ENCODE measurements at regions not wholly inside any gene's neighbourhood (a gene's known extent, or its start where the extent isn't known, plus 50 kb on each side); places are given as distances from the start of the nearest gene placed in this dataset.
A peak's percentile ranks its signal among the peaks of the same experiment; 100 is the strongest.

DNA sequence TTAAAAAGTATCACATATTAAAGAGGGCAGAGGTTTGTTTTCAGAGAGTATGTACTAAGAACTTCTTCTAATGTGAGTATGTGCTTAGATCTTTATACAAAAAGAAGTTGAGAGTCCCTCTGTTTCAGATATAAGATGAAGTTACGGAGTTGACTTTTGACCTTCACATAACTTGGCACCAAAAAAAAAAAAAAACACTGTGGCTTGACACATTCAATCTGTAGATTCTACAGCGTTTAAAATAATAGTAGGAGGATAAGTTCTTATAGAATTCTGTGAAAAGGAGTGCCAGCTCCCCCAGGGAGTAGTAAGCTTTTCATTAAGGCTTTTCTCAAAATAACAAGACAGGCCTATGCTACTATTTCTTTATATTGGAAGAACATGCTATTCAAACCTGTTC lies 105.4 kb upstream of the LRP1B start:
- ATAC-seq (ENCODE audit: insufficient read depth, low FRiP score) (no peak), DNase-seq (peak in 2 of 3 donors; percentile 57 to 77)
- no peaks in the 10 kb centered on the region for H3K9me3 ChIP-seq (ENCODE audit: control insufficient read depth in 4 of 4, insufficient read depth in 3 of 4, low read length in 3 of 4)
- TF ChIP-seq, protein P1, sequence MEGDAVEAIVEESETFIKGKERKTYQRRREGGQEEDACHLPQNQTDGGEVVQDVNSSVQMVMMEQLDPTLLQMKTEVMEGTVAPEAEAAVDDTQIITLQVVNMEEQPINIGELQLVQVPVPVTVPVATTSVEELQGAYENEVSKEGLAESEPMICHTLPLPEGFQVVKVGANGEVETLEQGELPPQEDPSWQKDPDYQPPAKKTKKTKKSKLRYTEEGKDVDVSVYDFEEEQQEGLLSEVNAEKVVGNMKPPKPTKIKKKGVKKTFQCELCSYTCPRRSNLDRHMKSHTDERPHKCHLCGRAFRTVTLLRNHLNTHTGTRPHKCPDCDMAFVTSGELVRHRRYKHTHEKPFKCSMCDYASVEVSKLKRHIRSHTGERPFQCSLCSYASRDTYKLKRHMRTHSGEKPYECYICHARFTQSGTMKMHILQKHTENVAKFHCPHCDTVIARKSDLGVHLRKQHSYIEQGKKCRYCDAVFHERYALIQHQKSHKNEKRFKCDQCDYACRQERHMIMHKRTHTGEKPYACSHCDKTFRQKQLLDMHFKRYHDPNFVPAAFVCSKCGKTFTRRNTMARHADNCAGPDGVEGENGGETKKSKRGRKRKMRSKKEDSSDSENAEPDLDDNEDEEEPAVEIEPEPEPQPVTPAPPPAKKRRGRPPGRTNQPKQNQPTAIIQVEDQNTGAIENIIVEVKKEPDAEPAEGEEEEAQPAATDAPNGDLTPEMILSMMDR (IDR thresholded peaks at IDR 0.05; ENCODE audit: control extremely low read depth, extremely low read depth): no peak
- H3K4me3 ChIP-seq: no peak overlapping the region
- H3K27ac ChIP-seq (ENCODE audit: low read depth in 1 of 2, low read length in 1 of 2): no peak overlapping the region
- H3K9ac ChIP-seq (ENCODE audit: insufficient read depth in 1 of 2, low read length in 2 of 2): no peak overlapping the region
- 56 to 78% methylated on average over 2 of the region's 2 CpGs for WGBS, 2 donors
- no peaks in the 10 kb centered on the region for H3K27me3 ChIP-seq (ENCODE audit: control insufficient read depth in 3 of 3, insufficient read depth in 3 of 3, low read length in 2 of 3)
- no peaks in the 10 kb centered on the region for H3K36me3 ChIP-seq (ENCODE audit: control insufficient read depth in 4 of 4, insufficient read depth in 4 of 4, low read length in 4 of 4)
- peaks cover 0 to 15% (median 0%) of the 10 kb centered on the region in 5 donors for H3K4me1 ChIP-seq (ENCODE audit: control insufficient read depth in 5 of 5, insufficient read depth in 5 of 5, low read length in 5 of 5)

DNA sequence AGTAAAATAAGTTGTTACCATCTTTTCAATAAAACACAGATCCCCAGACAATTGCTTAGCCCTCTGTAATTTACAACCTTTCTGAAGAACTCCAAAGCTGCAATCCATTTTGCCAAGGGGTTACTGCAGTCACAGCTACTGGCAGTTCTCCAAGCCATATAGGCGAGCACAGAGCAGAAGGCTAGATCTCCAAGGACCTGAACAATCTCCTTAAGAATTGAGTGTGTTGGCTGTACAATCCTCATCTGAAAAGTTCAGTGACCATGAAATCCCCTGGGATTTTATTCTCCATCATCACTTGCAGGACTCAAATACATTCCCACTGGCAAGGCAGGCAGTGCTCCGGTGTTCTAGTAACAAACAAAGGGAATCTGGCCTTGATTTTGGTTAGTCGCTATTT lies 103.9 kb upstream of the LRP1B start:
- no peaks in the 10 kb centered on the region for H3K36me3 ChIP-seq (ENCODE audit: control insufficient read depth in 4 of 4, insufficient read depth in 4 of 4, low read length in 4 of 4)
- TF ChIP-seq, protein P1 (IDR thresholded peaks at IDR 0.05; ENCODE audit: control extremely low read depth, extremely low read depth): no peak
- no peaks in the 10 kb centered on the region for H3K9me3 ChIP-seq (ENCODE audit: control insufficient read depth in 4 of 4, insufficient read depth in 3 of 4, low read length in 3 of 4)
- no peak overlapping the region for H3K27ac ChIP-seq (ENCODE audit: low read depth in 1 of 2, low read length in 1 of 2)
- WGBS, 2 donors: 60 to 74% methylated on average over 3 of the region's 3 CpGs
- ATAC-seq (ENCODE audit: insufficient read depth, low FRiP score): no peak
- no peak overlapping the region for H3K4me3 ChIP-seq
- no peaks in the 10 kb centered on the region for H3K27me3 ChIP-seq (ENCODE audit: control insufficient read depth in 3 of 3, insufficient read depth in 3 of 3, low read length in 2 of 3)
- peak in 2 of 3 donors; percentile 19 to 24 for DNase-seq
- peaks cover 0 to 15% (median 0%) of the 10 kb centered on the region in 5 donors for H3K4me1 ChIP-seq (ENCODE audit: control insufficient read depth in 5 of 5, insufficient read depth in 5 of 5, low read length in 5 of 5)
- H3K9ac ChIP-seq (ENCODE audit: insufficient read depth in 1 of 2, low read length in 2 of 2): no peak overlapping the region

- ATAC-seq (ENCODE audit: insufficient read depth, low FRiP score): no peak
- H3K9me3 ChIP-seq (ENCODE audit: control insufficient read depth in 4 of 4, insufficient read depth in 3 of 4, low read length in 3 of 4): no peaks in the 10 kb centered on the region
- H3K27ac ChIP-seq (ENCODE audit: low read depth in 1 of 2, low read length in 1 of 2): no peak overlapping the region
- H3K4me3 ChIP-seq: no peak overlapping the region
- no peak overlapping the region for H3K9ac ChIP-seq (ENCODE audit: insufficient read depth in 1 of 2, low read length in 2 of 2)
- TF ChIP-seq, protein P1 (IDR thresholded peaks at IDR 0.05; ENCODE audit: control extremely low read depth, extremely low read depth): no peak
- no peaks in the 10 kb centered on the region for H3K27me3 ChIP-seq (ENCODE audit: control insufficient read depth in 3 of 3, insufficient read depth in 3 of 3, low read length in 2 of 3)
- H3K36me3 ChIP-seq (ENCODE audit: control insufficient read depth in 4 of 4, insufficient read depth in 4 of 4, low read length in 4 of 4): no peaks in the 10 kb centered on the region
- H3K4me1 ChIP-seq (ENCODE audit: control insufficient read depth in 5 of 5, insufficient read depth in 5 of 5, low read length in 5 of 5): no peaks in the 10 kb centered on the region
- no peak for DNase-seq
Observed at GRCh38 chr2:142223309-142223708, 92.5 kb upstream of the LRP1B start.

DNA sequence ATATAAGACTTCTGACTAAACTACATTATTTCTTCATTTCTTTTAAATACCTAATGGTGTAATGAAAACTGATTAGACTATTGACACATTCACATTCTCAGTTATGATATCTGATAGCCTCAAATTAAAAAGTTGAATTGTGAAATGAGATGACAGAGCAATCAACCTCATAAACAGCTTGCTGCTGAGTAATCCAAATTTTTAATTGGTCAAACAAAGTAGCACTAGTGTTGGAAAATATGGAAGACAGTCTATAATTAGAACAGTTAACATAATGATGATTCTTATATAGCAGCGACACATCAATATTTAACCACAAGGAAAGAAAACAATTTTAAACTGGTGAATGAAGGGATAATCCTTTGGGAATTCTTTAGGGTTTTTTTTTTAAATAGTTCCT lies 91.9 kb upstream of the LRP1B start:
- 87 to 91% methylated on average over 1 of the region's 1 CpG for whole genome bisulfite sequencing, 2 donors
- ATAC-seq (ENCODE audit: insufficient read depth, low FRiP score) (no peak), DNase-seq (no peak)
- no peak overlapping the region for H3K4me3 ChIP-seq
- H3K36me3 ChIP-seq (ENCODE audit: control insufficient read depth in 4 of 4, insufficient read depth in 4 of 4, low read length in 4 of 4): no peaks in the 10 kb centered on the region
- H3K9me3 ChIP-seq (ENCODE audit: control insufficient read depth in 4 of 4, insufficient read depth in 3 of 4, low read length in 3 of 4): no peaks in the 10 kb centered on the region
- no peak overlapping the region for H3K27ac ChIP-seq (ENCODE audit: low read depth in 1 of 2, low read length in 1 of 2)
- H3K4me1 ChIP-seq (ENCODE audit: control insufficient read depth in 5 of 5, insufficient read depth in 5 of 5, low read length in 5 of 5): no peaks in the 10 kb centered on the region
- no peaks in the 10 kb centered on the region for H3K27me3 ChIP-seq (ENCODE audit: control insufficient read depth in 3 of 3, insufficient read depth in 3 of 3, low read length in 2 of 3)
- TF ChIP-seq, protein P1 (IDR thresholded peaks at IDR 0.05; ENCODE audit: control extremely low read depth, extremely low read depth): no peak
- no peak overlapping the region for H3K9ac ChIP-seq (ENCODE audit: insufficient read depth in 1 of 2, low read length in 2 of 2)
